Natural killer cell treated with Interleukin-12 subunit alpha and Interleukin-12 subunit beta and Interleukin-15 and Interleukin-18, amount 100 ng/mL, for 72 hours (primary cell): ENCODE measurements at regions not wholly inside any gene's neighbourhood (a gene's known extent, or its start where the extent isn't known, plus 50 kb on each side); places are given as distances from the start of the nearest gene placed in this dataset.
A peak's percentile ranks its signal among the peaks of the same experiment; 100 is the strongest.

ENCODE experiments used
- ATAC-seq, 2 donors: fragments of 150-1000 bp; cut with Tn5 transposase in 1 of 2; sonication (Bioruptor Pico), chemical (Tn5 transposase) in 1 of 2; 2 replicates each; pipeline ENCODE4 v1.10.0; 2021
- DNase-seq: peaks from one replicate; pipeline ENCODE4 v3.0.0; 2022; ENCODE audit warnings: low spot score
- H3K27ac Mint-ChIP-seq, 2 donors: 1 replicate in 1 of 2; 2 replicates in 1 of 2; pipeline ENCODE4 v1.8.0; 2022; ENCODE audit warnings: mixed read lengths in 2 of 2, mild to moderate bottlenecking in 1 of 2, moderate library complexity in 1 of 2
- H3K27me3 Mint-ChIP-seq, 2 donors: 1 replicate in 1 of 2; 2 replicates in 1 of 2; pipeline ENCODE4 v1.8.0; 2022; ENCODE audit warnings: mixed read lengths in 2 of 2
- H3K36me3 Mint-ChIP-seq: one replicate; pipeline ENCODE4 v1.8.0; 2022; ENCODE audit warnings: mixed read lengths
- H3K4me1 Mint-ChIP-seq, 2 donors: 1 replicate in 1 of 2; 2 replicates in 1 of 2; pipeline ENCODE4 v1.8.0; 2022; ENCODE audit warnings: low read depth in 2 of 2, mixed read lengths in 2 of 2, mild to moderate bottlenecking in 1 of 2
- H3K4me3 Mint-ChIP-seq: one replicate; pipeline ENCODE4 v1.8.0; 2022; ENCODE audit warnings: mixed read lengths
- H3K9me3 Mint-ChIP-seq: 2 replicates; pipeline ENCODE4 v1.8.0; 2022; ENCODE audit warnings: mixed read lengths

- Mint-ChIP-seq H3K27ac (no peak overlapping the region), H3K4me3 (no peak overlapping the region), H3K4me1 (no peaks in the 10 kb centered on the region), H3K36me3 (no peaks in the 10 kb centered on the region), H3K27me3 (peaks cover 11% of the 10 kb centered on the region in 2 donors), H3K9me3 (no peaks in the 10 kb centered on the region)
- DNase-seq (no peak), ATAC-seq (no peak)
Measured at GRCh38 chr12:5210179-5210922, 166.7 kb downstream of the KCNA5 start.

GRCh38 chr12:5210923-5211290, 167.2 kb downstream of the KCNA5 start:
- Mint-ChIP-seq H3K4me3 (no peak overlapping the region), H3K27me3 (peaks cover 9 to 11% of the 10 kb centered on the region in 2 donors), H3K36me3 (no peaks in the 10 kb centered on the region), H3K9me3 (no peaks in the 10 kb centered on the region), H3K27ac (no peak overlapping the region), H3K4me1 (no peaks in the 10 kb centered on the region)
- ATAC-seq (no peak), DNase-seq (no peak)

GRCh38 chr12:5213336-5213735, 169.7 kb downstream of the KCNA5 start:
- H3K4me3 Mint-ChIP-seq: no peak overlapping the region
- no peak for DNase-seq
- H3K27ac Mint-ChIP-seq: no peak overlapping the region
- peaks cover 11 to 12% of the 10 kb centered on the region in 2 donors for H3K27me3 Mint-ChIP-seq
- no peaks in the 10 kb centered on the region for H3K36me3 Mint-ChIP-seq
- no peaks in the 10 kb centered on the region for H3K4me1 Mint-ChIP-seq
- no peaks in the 10 kb centered on the region for H3K9me3 Mint-ChIP-seq
- ATAC-seq: no peak

- Mint-ChIP-seq H3K36me3 (no peaks in the 10 kb centered on the region), H3K27me3 (peaks cover 9 to 11% of the 10 kb centered on the region in 2 donors), H3K27ac (no peak overlapping the region), H3K4me3 (no peak overlapping the region), H3K4me1 (no peaks in the 10 kb centered on the region), H3K9me3 (no peaks in the 10 kb centered on the region)
- no peak for ATAC-seq
- DNase-seq: no peak
Measured at GRCh38 chr12:5213990-5214389, 170.3 kb downstream of the KCNA5 start.

GRCh38 chr12:5217936-5218335, 174.3 kb downstream of the KCNA5 start:
- no peaks in the 10 kb centered on the region for H3K36me3 Mint-ChIP-seq
- H3K27me3 Mint-ChIP-seq: peaks cover 8 to 15% of the 10 kb centered on the region in 2 donors
- H3K4me3 Mint-ChIP-seq: no peak overlapping the region
- no peak for DNase-seq
- no peak for ATAC-seq
- no peak overlapping the region for H3K27ac Mint-ChIP-seq
- H3K9me3 Mint-ChIP-seq: no peaks in the 10 kb centered on the region
- no peaks in the 10 kb centered on the region for H3K4me1 Mint-ChIP-seq

GRCh38 chr12:5220099-5220498, 176.4 kb downstream of the KCNA5 start:
- DNase-seq: no peak
- Mint-ChIP-seq H3K9me3 (no peaks in the 10 kb centered on the region), H3K4me1 (no peaks in the 10 kb centered on the region), H3K36me3 (no peaks in the 10 kb centered on the region), H3K4me3 (no peak overlapping the region), H3K27ac (no peak overlapping the region), H3K27me3 (peaks cover 8 to 16% of the 10 kb centered on the region in 2 donors)
- no peak for ATAC-seq

GRCh38 chr12:5220835-5221234, 177.2 kb downstream of the KCNA5 start:
- Mint-ChIP-seq H3K36me3 (no peaks in the 10 kb centered on the region), H3K9me3 (no peaks in the 10 kb centered on the region), H3K4me1 (no peaks in the 10 kb centered on the region), H3K4me3 (no peak overlapping the region), H3K27me3 (peaks cover 8 to 18% of the 10 kb centered on the region in 2 donors), H3K27ac (no peak overlapping the region)
- peak in 1 of 2 donors; percentile 26 for ATAC-seq
- no peak for DNase-seq

- ATAC-seq (no peak), DNase-seq (no peak)
- no peak overlapping the region for H3K4me3 Mint-ChIP-seq
- H3K36me3 Mint-ChIP-seq: no peaks in the 10 kb centered on the region
- H3K27me3 Mint-ChIP-seq: peaks cover 8 to 18% of the 10 kb centered on the region in 2 donors
- H3K9me3 Mint-ChIP-seq: no peaks in the 10 kb centered on the region
- H3K4me1 Mint-ChIP-seq: no peaks in the 10 kb centered on the region
- H3K27ac Mint-ChIP-seq: no peak overlapping the region
Measured at GRCh38 chr12:5222011-5222461, 178.4 kb downstream of the KCNA5 start.

- no peaks in the 10 kb centered on the region for H3K4me1 Mint-ChIP-seq
- DNase-seq (no peak), ATAC-seq (peak in 1 of 2 donors; percentile 34)
- no peak overlapping the region for H3K4me3 Mint-ChIP-seq
- no peak overlapping the region for H3K27ac Mint-ChIP-seq
- H3K9me3 Mint-ChIP-seq: no peaks in the 10 kb centered on the region
- H3K27me3 Mint-ChIP-seq: peaks cover 8 to 15% of the 10 kb centered on the region in 2 donors
- H3K36me3 Mint-ChIP-seq: no peaks in the 10 kb centered on the region
Measured at GRCh38 chr12:5222729-5223128, 179.1 kb downstream of the KCNA5 start.

- H3K9me3 Mint-ChIP-seq: no peaks in the 10 kb centered on the region
- H3K4me3 Mint-ChIP-seq: no peak overlapping the region
- H3K27ac Mint-ChIP-seq: no peak overlapping the region
- peaks cover 8 to 15% of the 10 kb centered on the region in 2 donors for H3K27me3 Mint-ChIP-seq
- no peaks in the 10 kb centered on the region for H3K36me3 Mint-ChIP-seq
- no peak for ATAC-seq
- no peaks in the 10 kb centered on the region for H3K4me1 Mint-ChIP-seq
- no peak for DNase-seq
Measured at GRCh38 chr12:5223881-5224280, 180.2 kb downstream of the KCNA5 start.

- Mint-ChIP-seq H3K4me1 (no peaks in the 10 kb centered on the region), H3K36me3 (no peaks in the 10 kb centered on the region), H3K27me3 (peaks cover 0 to 7% of the 10 kb centered on the region in 2 donors), H3K4me3 (no peak overlapping the region), H3K9me3 (no peaks in the 10 kb centered on the region), H3K27ac (no peak overlapping the region)
- no peak for DNase-seq
- ATAC-seq: no peak
Measured at GRCh38 chr12:5226581-5226980, 182.9 kb downstream of the KCNA5 start.

- no peak for DNase-seq
- Mint-ChIP-seq H3K9me3 (no peaks in the 10 kb centered on the region), H3K4me3 (no peak overlapping the region), H3K36me3 (no peaks in the 10 kb centered on the region), H3K27me3 (peaks cover 7 to 9% of the 10 kb centered on the region in 2 donors), H3K27ac (no peak overlapping the region), H3K4me1 (no peaks in the 10 kb centered on the region)
- ATAC-seq: no peak
Measured at GRCh38 chr12:5227708-5228373, 184.2 kb downstream of the KCNA5 start.

GRCh38 chr12:5230156-5230555, 186.5 kb downstream of the KCNA5 start:
- Mint-ChIP-seq H3K27me3 (peaks cover 7 to 11% of the 10 kb centered on the region in 2 donors), H3K27ac (no peak overlapping the region), H3K4me3 (no peak overlapping the region), H3K4me1 (no peaks in the 10 kb centered on the region), H3K9me3 (no peaks in the 10 kb centered on the region), H3K36me3 (no peaks in the 10 kb centered on the region)
- no peak for ATAC-seq
- no peak for DNase-seq

GRCh38 chr12:5230861-5231260, 187.2 kb downstream of the KCNA5 start:
- Mint-ChIP-seq H3K36me3 (no peaks in the 10 kb centered on the region), H3K27me3 (peaks cover 7 to 9% of the 10 kb centered on the region in 2 donors), H3K4me3 (no peak overlapping the region), H3K9me3 (no peaks in the 10 kb centered on the region), H3K27ac (no peak overlapping the region), H3K4me1 (no peaks in the 10 kb centered on the region)
- DNase-seq: no peak
- no peak for ATAC-seq
